ENCODE measurements at regions not wholly inside any gene's neighbourhood (a gene's known extent, or its start where the extent isn't known, plus 50 kb on each side); places are given as distances from the start of the nearest gene placed in this dataset.

- Histone ChIP-seq H3K36me3 (no peaks in the 10 kb centered on the region), H3K9me3 (ENCODE audit: severe bottlenecking) (no peaks in the 10 kb centered on the region), H3K4me3 (ENCODE audit: low read depth, low read length) (no peak overlapping the region), H3K27me3 (ENCODE audit: insufficient read depth, low read depth, severe bottlenecking) (peaks cover 7% of the 10 kb centered on the region), H3K27ac (no peak overlapping the region)
- no peak for TF ChIP-seq CTCF (IDR thresholded peaks at IDR 0.05; ENCODE audit: low read depth, low read length)
- DNase-seq = no peak
Measured at GRCh38 chr16:60739737-60740683, 1296.2 kb downstream of the CDH8 start.

DNA sequence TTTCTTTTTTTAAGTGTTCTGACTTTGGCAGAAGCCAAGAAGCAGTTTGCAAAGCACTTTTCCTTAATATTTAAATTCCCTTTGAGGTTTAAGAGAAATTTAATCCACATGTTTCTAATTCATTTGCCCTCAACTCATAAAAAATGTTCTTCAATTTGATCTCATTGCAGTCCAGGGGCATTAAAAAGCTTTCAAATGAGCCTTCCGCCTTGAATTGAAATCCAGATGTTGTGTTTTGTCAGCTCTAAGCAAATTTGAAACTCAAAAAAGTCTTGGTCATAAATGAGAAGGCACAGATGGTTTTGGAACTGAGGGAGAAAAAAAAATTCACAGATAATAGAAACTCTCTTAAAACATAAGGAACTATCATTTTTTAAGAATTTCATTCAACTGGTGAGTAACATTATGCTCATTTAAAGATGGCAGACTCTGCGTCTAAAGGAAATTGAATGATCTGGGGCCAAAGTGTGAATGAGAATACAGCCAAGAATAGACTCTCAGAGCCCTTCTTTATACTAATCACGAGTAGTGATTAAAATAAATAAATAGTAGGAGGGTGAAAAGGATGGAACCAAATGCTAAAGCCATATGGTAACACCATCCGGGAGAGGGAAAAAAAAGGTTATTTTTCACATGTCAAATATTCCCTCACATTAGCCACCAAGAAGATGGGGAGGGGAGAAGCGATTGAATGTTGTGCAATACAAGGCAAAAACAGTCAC lies 1304.7 kb downstream of the CDH8 start:
- no peak for TF ChIP-seq CTCF (IDR thresholded peaks at IDR 0.05; ENCODE audit: low read depth, low read length)
- H3K36me3 ChIP-seq = no peaks in the 10 kb centered on the region
- no peak overlapping the region for H3K27ac ChIP-seq
- H3K27me3 ChIP-seq (ENCODE audit: insufficient read depth, low read depth, severe bottlenecking) = peaks cover 18% of the 10 kb centered on the region
- H3K4me3 ChIP-seq (ENCODE audit: low read depth, low read length) = no peak overlapping the region
- no peak for DNase-seq
- H3K9me3 ChIP-seq (ENCODE audit: severe bottlenecking) = no peaks in the 10 kb centered on the region

- DNase-seq = no peak
- no peak for TF ChIP-seq CTCF (IDR thresholded peaks at IDR 0.05; ENCODE audit: low read depth, low read length)
- Histone ChIP-seq H3K4me3 (ENCODE audit: low read depth, low read length) (no peak overlapping the region), H3K27ac (no peak overlapping the region), H3K9me3 (ENCODE audit: severe bottlenecking) (no peaks in the 10 kb centered on the region), H3K27me3 (ENCODE audit: insufficient read depth, low read depth, severe bottlenecking) (peaks cover 15% of the 10 kb centered on the region), H3K36me3 (no peaks in the 10 kb centered on the region)
Measured at GRCh38 chr16:60729051-60729450, 1307.2 kb downstream of the CDH8 start.

GRCh38 chr16:60727851-60728250 lies 1308.4 kb downstream of the CDH8 start:
- no peak for TF ChIP-seq CTCF (IDR thresholded peaks at IDR 0.05; ENCODE audit: low read depth, low read length)

GRCh38 chr16:60720060-60720459 lies 1316.2 kb downstream of the CDH8 start:
- no peak for TF ChIP-seq CTCF (IDR thresholded peaks at IDR 0.05; ENCODE audit: low read depth, low read length)
- H3K4me3 ChIP-seq (ENCODE audit: low read depth, low read length) = no peak overlapping the region

More at GRCh38 chr16:60727851-60728250, 1308.4 kb downstream of the CDH8 start:
- Histone ChIP-seq H3K27ac (no peak overlapping the region), H3K36me3 (no peaks in the 10 kb centered on the region), H3K27me3 (ENCODE audit: insufficient read depth, low read depth, severe bottlenecking) (peaks cover 11% of the 10 kb centered on the region), H3K4me3 (ENCODE audit: low read depth, low read length) (no peak overlapping the region), H3K9me3 (ENCODE audit: severe bottlenecking) (no peaks in the 10 kb centered on the region)
- DNase-seq = no peak

More at GRCh38 chr16:60720060-60720459, 1316.2 kb downstream of the CDH8 start:
- no peaks in the 10 kb centered on the region for H3K27me3 ChIP-seq (ENCODE audit: insufficient read depth, low read depth, severe bottlenecking)
- H3K27ac ChIP-seq = no peak overlapping the region
- no peaks in the 10 kb centered on the region for H3K36me3 ChIP-seq
- H3K9me3 ChIP-seq (ENCODE audit: severe bottlenecking) = no peaks in the 10 kb centered on the region
- DNase-seq = no peak

All from WERI-Rb-1 (cell line).